ENCODE measurements at regions not wholly inside any gene's neighbourhood (a gene's known extent, or its start where the extent isn't known, plus 50 kb on each side); places are given as distances from the start of the nearest gene placed in this dataset.

DNA sequence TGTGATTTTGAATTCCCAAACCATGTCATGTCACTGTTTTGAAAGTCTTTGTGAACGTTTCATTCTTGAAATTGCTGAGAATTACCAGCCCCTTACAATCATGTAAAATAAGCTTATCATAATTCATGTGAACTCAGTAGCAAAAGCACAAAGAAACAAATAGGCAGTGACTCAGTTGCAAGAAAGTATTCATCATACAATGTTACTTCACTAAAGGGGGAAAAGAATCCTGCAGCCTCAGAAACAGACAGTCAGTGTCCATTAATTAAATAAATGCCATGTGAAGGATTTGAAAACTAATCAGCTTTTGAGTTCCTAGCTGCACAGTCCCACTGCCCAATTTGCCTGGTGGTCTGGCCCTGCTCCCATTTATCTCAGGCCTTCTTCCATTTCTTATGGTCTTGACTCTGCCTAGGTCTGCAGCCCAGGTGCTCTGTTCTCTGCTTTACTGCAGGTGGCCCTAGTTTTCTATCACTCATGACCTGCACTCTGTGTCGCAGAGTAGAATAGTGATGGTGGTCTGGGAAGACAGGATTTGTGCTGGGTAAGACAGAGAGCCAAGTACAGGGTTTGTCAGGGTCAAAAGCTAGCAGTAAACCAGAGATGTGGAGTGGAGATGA is 99.7 kb downstream of the PLCE1 start:
- TF ChIP-seq, protein P1, sequence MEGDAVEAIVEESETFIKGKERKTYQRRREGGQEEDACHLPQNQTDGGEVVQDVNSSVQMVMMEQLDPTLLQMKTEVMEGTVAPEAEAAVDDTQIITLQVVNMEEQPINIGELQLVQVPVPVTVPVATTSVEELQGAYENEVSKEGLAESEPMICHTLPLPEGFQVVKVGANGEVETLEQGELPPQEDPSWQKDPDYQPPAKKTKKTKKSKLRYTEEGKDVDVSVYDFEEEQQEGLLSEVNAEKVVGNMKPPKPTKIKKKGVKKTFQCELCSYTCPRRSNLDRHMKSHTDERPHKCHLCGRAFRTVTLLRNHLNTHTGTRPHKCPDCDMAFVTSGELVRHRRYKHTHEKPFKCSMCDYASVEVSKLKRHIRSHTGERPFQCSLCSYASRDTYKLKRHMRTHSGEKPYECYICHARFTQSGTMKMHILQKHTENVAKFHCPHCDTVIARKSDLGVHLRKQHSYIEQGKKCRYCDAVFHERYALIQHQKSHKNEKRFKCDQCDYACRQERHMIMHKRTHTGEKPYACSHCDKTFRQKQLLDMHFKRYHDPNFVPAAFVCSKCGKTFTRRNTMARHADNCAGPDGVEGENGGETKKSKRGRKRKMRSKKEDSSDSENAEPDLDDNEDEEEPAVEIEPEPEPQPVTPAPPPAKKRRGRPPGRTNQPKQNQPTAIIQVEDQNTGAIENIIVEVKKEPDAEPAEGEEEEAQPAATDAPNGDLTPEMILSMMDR (IDR thresholded peaks at IDR 0.05), result no peak
- TF ChIP-seq POLR2A (IDR thresholded peaks at IDR 0.05), result no peak
